ENCODE measurements at regions not wholly inside any gene's neighbourhood (a gene's known extent, or its start where the extent isn't known, plus 50 kb on each side); places are given as distances from the start of the nearest gene placed in this dataset.
A peak's percentile ranks its signal among the peaks of the same experiment; 100 is the strongest.

- Histone ChIP-seq H3K9me2 (ENCODE audit: insufficient read depth) (no peaks in the 10 kb centered on the region), H3F3A (ENCODE audit: insufficient read depth, low read depth) (no peaks in the 10 kb centered on the region), H3K27me3 (ENCODE audit: insufficient read depth, low read depth) (no peaks in the 10 kb centered on the region), H3K9me3 (ENCODE audit: insufficient read depth, low read depth) (no peaks in the 10 kb centered on the region), H3K4me3 (no peak overlapping the region), H3K4me1 (replicated peaks; ENCODE audit: insufficient read depth) (no peaks in the 10 kb centered on the region), H3K79me2 (ENCODE audit: low read depth) (no peaks in the 10 kb centered on the region), H3K36me3 (ENCODE audit: low read depth) (no peaks in the 10 kb centered on the region), H2AFZ (0 out of 2 replicates have a peak overlapping the region, but pooled peaks have one; percentile 33), H3K27ac (no peak overlapping the region), H3K4me2 (no peak overlapping the region), H4K20me1 (ENCODE audit: insufficient read depth) (no peaks in the 10 kb centered on the region)
- CTCF ChIA-PET: no interaction called here
- POLR2A ChIA-PET (ENCODE audit: unreplicated experiment): interaction anchor here (0.6 kb wide), 1 partner anchor 142 kb away, joined by 4 read pairs; the partner anchor contains the start of gene WDR75
- DNase-seq: no peak
- TF ChIP-seq CTCF (conservative IDR thresholded peaks at IDR 0.05) (no peak), EZH2 (IDR thresholded peaks at IDR 0.05; ENCODE audit: low read depth) (no peak)
- intact Hi-C loops (cut with micrococcal nuclease; ENCODE audit: unreplicated experiment): no loop called here
- no TSS peak for BruUV-seq (replicated peaks)
These were observed 118.9 kb upstream of the COL5A2 start for GRCh38 chr2:189298481-189298880.

DNA sequence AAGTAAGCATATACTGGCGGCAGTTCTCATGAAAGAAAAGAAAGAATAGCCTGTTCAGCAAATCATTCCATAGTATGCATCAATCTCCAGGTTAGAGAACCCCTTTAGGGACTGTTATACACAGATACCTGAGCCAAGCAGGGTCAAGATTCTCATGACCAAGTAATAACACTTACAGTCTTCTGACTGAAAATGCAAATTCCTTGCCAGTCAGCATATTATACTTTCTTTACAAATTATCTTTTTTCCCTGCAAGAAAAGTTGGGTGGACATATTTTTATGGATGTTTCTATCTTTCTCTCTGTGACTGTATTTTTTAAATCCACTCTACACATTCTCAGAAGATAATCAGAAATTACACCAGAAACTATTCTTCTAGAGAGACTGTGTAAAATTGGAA lies 120.4 kb upstream of the COL5A2 start:
- no peak for TF ChIP-seq EZH2 (IDR thresholded peaks at IDR 0.05; ENCODE audit: low read depth)
- TF ChIP-seq CTCF (conservative IDR thresholded peaks at IDR 0.05): no peak
- Histone ChIP-seq H3K27me3 (ENCODE audit: insufficient read depth, low read depth) (no peaks in the 10 kb centered on the region), H2AFZ (no peak overlapping the region), H4K20me1 (ENCODE audit: insufficient read depth) (no peaks in the 10 kb centered on the region), H3K9me3 (ENCODE audit: insufficient read depth, low read depth) (no peaks in the 10 kb centered on the region), H3K79me2 (ENCODE audit: low read depth) (no peaks in the 10 kb centered on the region), H3K4me3 (no peak overlapping the region), H3K9me2 (ENCODE audit: insufficient read depth) (no peaks in the 10 kb centered on the region), H3K36me3 (ENCODE audit: low read depth) (no peaks in the 10 kb centered on the region), H3K4me1 (replicated peaks; ENCODE audit: insufficient read depth) (no peaks in the 10 kb centered on the region), H3F3A (ENCODE audit: insufficient read depth, low read depth) (no peaks in the 10 kb centered on the region), H3K4me2 (no peak overlapping the region), H3K27ac (no peak overlapping the region)
- CTCF ChIA-PET: no interaction called here
- intact Hi-C loops (cut with micrococcal nuclease; ENCODE audit: unreplicated experiment): no loop called here
- POLR2A ChIA-PET (ENCODE audit: unreplicated experiment): no interaction called here
- BruUV-seq (replicated peaks): no TSS peak
- no peak for DNase-seq

DNA sequence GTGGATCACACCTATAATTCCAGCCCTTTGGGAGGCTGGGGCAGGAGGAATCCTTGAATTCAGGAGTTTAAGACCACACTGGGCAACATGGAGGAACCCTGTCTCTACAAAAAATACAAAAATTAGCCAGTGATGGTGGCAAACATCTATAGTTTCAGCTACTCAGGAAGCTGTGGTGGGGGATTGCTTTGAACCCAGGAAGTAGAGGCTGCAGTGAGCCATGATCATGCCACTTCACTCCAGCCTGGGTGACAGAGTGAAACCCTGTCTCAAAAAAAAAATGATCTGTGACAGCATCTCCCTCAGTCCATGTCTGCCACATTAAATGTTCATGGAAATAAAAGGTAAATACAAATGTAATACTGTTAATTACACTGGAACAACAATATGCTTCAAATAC lies 121.4 kb upstream of the COL5A2 start:
- CTCF ChIA-PET: no interaction called here
- no TSS peak for BruUV-seq (replicated peaks)

More for the DNA sequence above, 121.4 kb upstream of the COL5A2 start:
- Histone ChIP-seq H3K9me3 (ENCODE audit: insufficient read depth, low read depth) (no peaks in the 10 kb centered on the region), H4K20me1 (ENCODE audit: insufficient read depth) (no peaks in the 10 kb centered on the region), H3K4me3 (no peak overlapping the region), H3K4me1 (replicated peaks; ENCODE audit: insufficient read depth) (no peaks in the 10 kb centered on the region), H3K9me2 (ENCODE audit: insufficient read depth) (no peaks in the 10 kb centered on the region), H3K27me3 (ENCODE audit: insufficient read depth, low read depth) (no peaks in the 10 kb centered on the region), H2AFZ (no peak overlapping the region), H3K4me2 (no peak overlapping the region), H3K27ac (no peak overlapping the region), H3K79me2 (ENCODE audit: low read depth) (no peaks in the 10 kb centered on the region), H3K36me3 (ENCODE audit: low read depth) (no peaks in the 10 kb centered on the region), H3F3A (ENCODE audit: insufficient read depth, low read depth) (no peaks in the 10 kb centered on the region)
- intact Hi-C loops (cut with micrococcal nuclease; ENCODE audit: unreplicated experiment): no loop called here
- no peak for DNase-seq
- TF ChIP-seq EZH2 (IDR thresholded peaks at IDR 0.05; ENCODE audit: low read depth) (no peak), CTCF (conservative IDR thresholded peaks at IDR 0.05) (no peak)
- POLR2A ChIA-PET (ENCODE audit: unreplicated experiment): interaction anchor here (0.6 kb wide), 1 partner anchor 926 kb away, joined by 4 read pairs; no protein-coding TSS in a partner anchor

All from PC-9 (cell line).